Lower leg skin (tissue), 4 donors: ENCODE measurements at regions not wholly inside any gene's neighbourhood (a gene's known extent, or its start where the extent isn't known, plus 50 kb on each side); places are given as distances from the start of the nearest gene placed in this dataset.

ENCODE experiments used
- DNase-seq, 2 donors: peaks; one replicate each; pipeline ENCODE4 v3.0.0-alpha.2; 2019; ENCODE audit warnings: low spot score in 2 of 2
- H3K4me3 ChIP-seq: fragments of 200-600 bp; sonication (generic); 2 replicates; pipeline ENCODE4 v1.5.1; 2017; ENCODE audit warnings: mild to moderate bottlenecking, low read depth; ENCODE audit not compliant: poor library complexity, severe bottlenecking
- POLR2A ChIP-seq, 2 donors: fragments of 450-650 bp; IDR thresholded peaks; one replicate each; pipeline ENCODE4 v1.6.1; 2016 to 2017; ENCODE audit warnings: antibody characterized with exemption in 2 of 2, mild to moderate bottlenecking in 1 of 2, moderate library complexity in 1 of 2
- WGBS, 2 donors: methylation state at CpG; one replicate each; pipeline ENCODE4 v1.1.5; 2018; 5-methylcytosine and 5-hydroxymethylcytosine counted together
- intact Hi-C: fragments of 100-400 bp; cut with DNase I; formaldehyde crosslinking; loops from one replicate; pipeline ENCODE4 v1.15.0; 2023; ENCODE audit warnings: low total_unique reads
- TF ChIP-seq, protein P1 (sequence below), 3 donors: fragments of 450-650 bp; IDR thresholded peaks; one replicate each; pipeline ENCODE4 v1.5.1; 2016; ENCODE audit warnings: antibody characterized with exemption in 3 of 3, mild to moderate bottlenecking in 3 of 3, moderate library complexity in 2 of 3

DNA sequence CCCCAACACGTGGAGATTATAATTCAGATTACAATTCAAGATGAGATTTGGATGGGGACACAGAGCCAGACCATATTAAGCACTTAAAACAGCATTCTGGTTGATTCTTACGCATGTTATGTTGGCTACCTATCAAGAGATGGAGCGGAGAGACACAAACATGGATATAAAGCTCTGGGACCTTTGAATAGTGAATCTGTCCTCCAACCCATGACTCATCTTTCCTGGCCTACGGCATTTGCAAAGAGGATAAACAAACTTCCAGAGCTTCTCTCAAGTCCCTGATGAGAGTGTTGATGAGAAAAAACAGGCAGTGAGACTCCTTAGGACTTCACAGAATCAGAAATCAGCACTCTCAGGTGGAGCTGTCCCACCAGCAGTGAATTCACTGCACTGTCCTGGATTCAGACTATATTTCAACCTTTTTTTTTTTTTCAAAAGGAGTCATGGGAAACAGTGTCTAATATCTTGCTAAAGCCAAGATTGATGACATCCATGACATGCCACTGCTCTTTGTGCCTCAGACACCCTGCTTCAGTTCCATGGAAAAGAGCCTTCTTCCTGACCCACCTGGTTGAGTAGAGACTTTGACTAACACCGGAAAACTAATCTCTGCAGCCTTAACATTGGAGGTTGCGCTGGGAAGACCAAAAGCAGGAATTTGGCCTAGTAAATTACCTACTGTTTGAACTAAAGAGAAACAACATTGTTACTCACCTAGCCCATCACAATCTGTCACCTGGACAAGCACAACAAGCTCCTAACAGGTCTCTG, 62.1 kb upstream of the NPAS2 start:
- DNase-seq, result peak in 1 of 2 donors; percentile 50
- 51 to 60% methylated on average over 6 of the region's 6 CpGs for WGBS, 2 donors
- intact Hi-C loops, result no loop called here

DNA sequence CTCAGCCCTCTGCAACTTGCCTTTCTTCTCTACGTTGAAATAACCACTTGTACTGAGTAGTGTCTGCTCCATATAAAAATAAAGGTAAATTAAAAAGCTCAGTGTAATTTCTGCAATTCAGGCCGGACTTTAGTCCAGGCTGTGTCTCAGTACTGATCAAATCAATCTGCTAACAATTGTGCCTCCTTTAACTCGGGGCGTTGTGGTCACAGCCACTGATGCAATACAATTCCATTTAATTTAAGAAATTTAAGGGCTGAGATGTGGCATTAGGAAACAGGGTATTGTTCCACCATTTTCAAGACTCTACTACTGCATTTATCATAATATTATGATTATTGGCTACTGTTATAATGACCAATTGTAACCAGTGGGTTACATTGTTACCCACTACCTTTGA, 60.0 kb upstream of the NPAS2 start:
- no peak overlapping the region for H3K4me3 ChIP-seq
- 76 to 84% methylated on average over 4 of the region's 4 CpGs for WGBS, 2 donors
- no peak for DNase-seq
- intact Hi-C loops, result no loop called here
- TF ChIP-seq, protein P1, sequence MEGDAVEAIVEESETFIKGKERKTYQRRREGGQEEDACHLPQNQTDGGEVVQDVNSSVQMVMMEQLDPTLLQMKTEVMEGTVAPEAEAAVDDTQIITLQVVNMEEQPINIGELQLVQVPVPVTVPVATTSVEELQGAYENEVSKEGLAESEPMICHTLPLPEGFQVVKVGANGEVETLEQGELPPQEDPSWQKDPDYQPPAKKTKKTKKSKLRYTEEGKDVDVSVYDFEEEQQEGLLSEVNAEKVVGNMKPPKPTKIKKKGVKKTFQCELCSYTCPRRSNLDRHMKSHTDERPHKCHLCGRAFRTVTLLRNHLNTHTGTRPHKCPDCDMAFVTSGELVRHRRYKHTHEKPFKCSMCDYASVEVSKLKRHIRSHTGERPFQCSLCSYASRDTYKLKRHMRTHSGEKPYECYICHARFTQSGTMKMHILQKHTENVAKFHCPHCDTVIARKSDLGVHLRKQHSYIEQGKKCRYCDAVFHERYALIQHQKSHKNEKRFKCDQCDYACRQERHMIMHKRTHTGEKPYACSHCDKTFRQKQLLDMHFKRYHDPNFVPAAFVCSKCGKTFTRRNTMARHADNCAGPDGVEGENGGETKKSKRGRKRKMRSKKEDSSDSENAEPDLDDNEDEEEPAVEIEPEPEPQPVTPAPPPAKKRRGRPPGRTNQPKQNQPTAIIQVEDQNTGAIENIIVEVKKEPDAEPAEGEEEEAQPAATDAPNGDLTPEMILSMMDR (IDR thresholded peaks at IDR 0.05), result no peak
- no peak for TF ChIP-seq POLR2A (IDR thresholded peaks at IDR 0.05)

More for the DNA sequence above, 62.1 kb upstream of the NPAS2 start:
- TF ChIP-seq, protein P1 (IDR thresholded peaks at IDR 0.05), result no peak
- TF ChIP-seq POLR2A (IDR thresholded peaks at IDR 0.05), result no peak
- H3K4me3 ChIP-seq, result no peak overlapping the region

DNA sequence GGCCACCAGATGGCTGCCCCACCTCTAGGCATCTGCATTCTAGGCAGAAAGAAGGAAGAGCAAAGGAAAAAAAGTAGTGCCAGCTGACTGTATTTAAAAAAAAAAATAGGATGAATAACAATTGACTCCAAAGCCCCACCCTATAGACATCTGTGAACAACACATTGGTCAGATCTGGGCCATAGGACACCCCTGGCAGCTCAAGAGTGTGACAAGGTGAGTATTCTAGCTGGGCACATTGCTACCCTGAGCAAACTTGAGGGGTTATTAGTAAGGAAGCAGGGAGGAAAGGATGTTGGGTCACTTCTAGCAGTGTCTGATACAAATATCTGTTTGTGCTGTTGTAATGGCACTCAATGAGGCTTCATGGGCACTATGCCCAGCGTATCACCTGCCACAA, 58.6 kb upstream of the NPAS2 start:
- DNase-seq, result no peak
- H3K4me3 ChIP-seq, result no peak overlapping the region
- intact Hi-C loops, result no loop called here
- 75 to 95% methylated on average over 1 of the region's 1 CpG for WGBS, 2 donors
- no peak for TF ChIP-seq POLR2A (IDR thresholded peaks at IDR 0.05)
- TF ChIP-seq, protein P1 (IDR thresholded peaks at IDR 0.05), result no peak

DNA sequence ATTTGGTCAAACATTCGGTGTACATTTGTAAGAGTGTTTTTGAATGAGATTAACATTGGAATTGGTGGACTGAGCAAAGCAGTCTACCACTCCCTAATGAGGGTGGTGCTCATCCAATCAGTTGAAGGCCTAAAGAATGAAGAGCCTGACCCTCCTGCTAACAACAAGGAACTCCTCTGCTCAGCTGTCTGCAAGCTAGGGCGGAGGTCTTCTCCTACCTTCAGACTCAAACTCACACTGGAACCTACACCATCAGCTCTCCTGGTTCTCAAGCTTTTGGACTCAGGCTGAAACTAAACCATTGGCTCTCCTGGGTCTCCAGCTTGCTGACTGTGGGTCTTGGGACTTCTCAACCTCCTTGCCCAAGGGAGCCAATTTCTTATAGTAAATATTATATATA, 55.5 kb upstream of the NPAS2 start:
- intact Hi-C loops, result no loop called here
- no peak overlapping the region for H3K4me3 ChIP-seq
- no peak for TF ChIP-seq POLR2A (IDR thresholded peaks at IDR 0.05)
- TF ChIP-seq, protein P1 (IDR thresholded peaks at IDR 0.05), result no peak
- no peak for DNase-seq
- WGBS, 2 donors, result 95% methylated on average over 2 of the region's 2 CpGs

DNA sequence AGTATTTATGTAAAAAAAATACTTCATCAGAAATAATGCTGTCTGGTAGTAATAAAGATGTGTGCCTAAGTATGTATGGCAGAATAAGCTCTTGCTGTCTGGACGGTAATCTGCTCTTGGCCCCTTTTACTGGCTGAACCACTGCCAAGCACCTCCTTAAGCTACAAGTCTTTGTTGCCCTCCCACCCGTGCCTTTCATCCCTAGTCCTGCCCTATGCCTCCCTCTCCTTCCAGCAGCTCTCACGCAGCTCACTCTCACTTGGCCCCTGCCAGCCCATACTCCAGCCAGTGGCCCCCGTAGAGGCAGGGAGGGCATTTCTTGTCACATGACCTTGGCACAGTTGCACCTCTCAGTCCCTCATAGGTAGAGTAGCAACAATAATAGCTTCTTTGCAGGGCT, 54.5 kb upstream of the NPAS2 start:
- WGBS, 2 donors, result 37 to 39% methylated on average over 4 of the region's 4 CpGs
- TF ChIP-seq, protein P1 (IDR thresholded peaks at IDR 0.05), result no peak
- TF ChIP-seq POLR2A (IDR thresholded peaks at IDR 0.05), result no peak
- intact Hi-C loops, result no loop called here
- H3K4me3 ChIP-seq, result no peak overlapping the region
- DNase-seq, result no peak

DNA sequence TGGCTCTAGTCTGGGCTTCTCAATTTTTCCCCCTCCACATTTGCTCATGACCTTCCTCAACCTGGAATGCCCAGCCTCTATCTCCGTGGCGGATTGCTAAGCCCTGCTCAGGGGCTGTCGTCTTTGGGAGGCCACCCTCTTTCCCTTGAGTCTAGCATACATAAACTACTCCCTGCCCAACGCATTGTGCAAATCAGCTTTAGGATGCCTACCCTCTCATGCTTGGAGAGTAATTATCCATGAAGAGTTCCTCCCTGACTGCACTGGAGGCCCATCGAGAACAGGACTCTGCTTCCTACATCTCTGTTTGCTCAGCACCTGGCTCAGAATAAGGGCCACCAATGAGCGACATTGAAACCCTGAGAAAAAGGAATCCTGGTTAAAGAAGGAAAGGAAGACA, 53.7 kb upstream of the NPAS2 start:
- TF ChIP-seq, protein P1 (IDR thresholded peaks at IDR 0.05), result no peak
- TF ChIP-seq POLR2A (IDR thresholded peaks at IDR 0.05), result no peak
- 89 to 92% methylated on average over 6 of the region's 6 CpGs for WGBS, 2 donors
- H3K4me3 ChIP-seq, result no peak overlapping the region
- no peak for DNase-seq
- intact Hi-C loops, result no loop called here
